NCI-H2196 treated with DMSO at 0.1 percent for 48 hours (cell line): ENCODE measurements at regions not wholly inside any gene's neighbourhood (a gene's known extent, or its start where the extent isn't known, plus 50 kb on each side); places are given as distances from the start of the nearest gene placed in this dataset.
"Not testable (repeated sequence)": the region's sequence is repeated elsewhere in the genome, so short reads cannot be mapped to it uniquely, and the experiment has no call there.

Experiments
- DNase-seq: peaks from one replicate; lab custom pipeline; 2025; ENCODE audit not compliant: unreplicated experiment; lab: John Stamatoyannopoulos, UW

- not testable (repeated sequence) for DNase-seq
Observed at GRCh38 chr1:121003230-121003629, 113.7 kb downstream of the PPIAL4A start.

- not testable (repeated sequence) for DNase-seq
Observed at GRCh38 chr1:121006826-121007225, 117.3 kb downstream of the PPIAL4A start.

- DNase-seq: not testable (repeated sequence)
Observed at GRCh38 chr1:121007755-121008154, 118.2 kb downstream of the PPIAL4A start.

- DNase-seq: not testable (repeated sequence)
Observed at GRCh38 chr1:121008512-121009215, 119.1 kb downstream of the PPIAL4A start.

GRCh38 chr1:121009216-121010057 is 119.9 kb downstream of the PPIAL4A start:
- DNase-seq: not testable (repeated sequence)

- DNase-seq: not testable (repeated sequence)
Observed at GRCh38 chr1:121010141-121010540, 120.6 kb downstream of the PPIAL4A start.

- not testable (repeated sequence) for DNase-seq
Observed at GRCh38 chr1:121013181-121013580, 123.6 kb downstream of the PPIAL4A start.

GRCh38 chr1:121016182-121017028 is 126.8 kb downstream of the PPIAL4A start:
- not testable (repeated sequence) for DNase-seq

GRCh38 chr1:121019715-121020349 is 130.3 kb downstream of the PPIAL4A start:
- DNase-seq: not testable (repeated sequence)

GRCh38 chr1:121020350-121021236 is 131.0 kb downstream of the PPIAL4A start:
- DNase-seq: not testable (repeated sequence)

- not testable (repeated sequence) for DNase-seq
Observed at GRCh38 chr1:121021716-121022115, 132.1 kb downstream of the PPIAL4A start.

GRCh38 chr1:121032878-121033494 is 143.4 kb downstream of the PPIAL4A start:
- DNase-seq: not testable (repeated sequence)

- DNase-seq: not testable (repeated sequence)
Observed at GRCh38 chr1:121036792-121037191, 147.2 kb downstream of the PPIAL4A start.

GRCh38 chr1:121040974-121041373 is 143.2 kb downstream of the FAM72B start:
- DNase-seq: not testable (repeated sequence)

- not testable (repeated sequence) for DNase-seq
Observed at GRCh38 chr1:121041497-121041896, 142.6 kb downstream of the FAM72B start.

GRCh38 chr1:121042882-121043281 is 141.3 kb downstream of the FAM72B start:
- DNase-seq: not testable (repeated sequence)

GRCh38 chr1:121048293-121048752 is 135.8 kb downstream of the FAM72B start:
- not testable (repeated sequence) for DNase-seq

GRCh38 chr1:121048769-121049443 is 135.2 kb downstream of the FAM72B start:
- not testable (repeated sequence) for DNase-seq
